HEK293T (cell line): ENCODE measurements at regions not wholly inside any gene's neighbourhood (a gene's known extent, or its start where the extent isn't known, plus 50 kb on each side); places are given as distances from the start of the nearest gene placed in this dataset.

Experiments used
- ARNT ChIP-seq: fragments of 450-650 bp; IDR thresholded peaks from 2 replicates; pipeline ENCODE4 v1.6.1; 2017; ENCODE audit warnings: mild to moderate bottlenecking
- BHLHE40 ChIP-seq: fragments of 450-650 bp; IDR thresholded peaks from 2 replicates; pipeline ENCODE4 v1.6.1; 2016; ENCODE audit warnings: mild to moderate bottlenecking, moderate library complexity, borderline replicate concordance
- FOXM1 ChIP-seq: fragments of 450-650 bp; IDR thresholded peaks from 2 replicates; pipeline ENCODE4 v1.6.1; 2017; ENCODE audit warnings: mild to moderate bottlenecking, borderline replicate concordance
- HDGF ChIP-seq: fragments of 450-650 bp; IDR thresholded peaks from 2 replicates; pipeline ENCODE4 v1.6.1; 2017; ENCODE audit warnings: antibody characterized with exemption, borderline replicate concordance
- L3MBTL2 ChIP-seq: fragments of 450-650 bp; conservative IDR thresholded peaks from 2 replicates; pipeline ENCODE4 v1.6.1; 2016; ENCODE audit warnings: mild to moderate bottlenecking
- LEF1 ChIP-seq: fragments of 450-650 bp; IDR thresholded peaks from 2 replicates; pipeline ENCODE4 v1.6.1; 2017; ENCODE audit warnings: mild to moderate bottlenecking, borderline replicate concordance
- NFRKB ChIP-seq: fragments of 450-650 bp; IDR thresholded peaks from 2 replicates; pipeline ENCODE4 v1.6.1; 2016; ENCODE audit warnings: mild to moderate bottlenecking, moderate library complexity
- SP1 ChIP-seq: fragments of 450-650 bp; IDR thresholded peaks from 2 replicates; pipeline ENCODE4 v1.6.1; 2017
- SUZ12 ChIP-seq: fragments of 450-650 bp; IDR thresholded peaks from 2 replicates; pipeline ENCODE4 v1.6.1; 2016; ENCODE audit warnings: mild to moderate bottlenecking
- TARDBP ChIP-seq: fragments of 450-650 bp; IDR thresholded peaks from 2 replicates; pipeline ENCODE4 v1.6.1; 2016
- ZNF384 ChIP-seq: fragments of 450-650 bp; IDR thresholded peaks from 2 replicates; pipeline ENCODE4 v1.6.1; 2016

DNA sequence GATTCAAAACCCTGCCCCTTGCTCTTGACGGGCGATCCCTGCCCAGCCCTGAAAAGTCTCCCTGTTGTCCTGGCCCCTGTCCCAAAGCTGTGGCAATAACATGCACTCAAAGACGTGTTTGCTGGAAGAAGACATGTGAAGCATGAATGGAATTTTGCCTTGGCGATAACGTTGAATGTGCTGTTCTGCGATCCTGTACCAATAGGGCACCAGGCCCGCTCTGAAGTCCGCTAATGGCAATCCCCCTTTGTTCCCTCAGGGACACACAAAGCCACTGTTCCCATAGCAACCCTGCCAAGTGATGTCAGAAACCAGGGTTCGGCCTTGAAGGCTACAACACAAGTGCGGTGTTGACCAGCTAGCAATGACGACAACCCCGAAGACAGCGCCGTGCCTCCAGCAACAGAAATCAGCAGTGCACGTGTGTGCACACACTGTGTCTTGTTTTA is 284.6 kb downstream of the KLF6 start:
- TF ChIP-seq LEF1, result no peak
- no peak for TF ChIP-seq SP1
- TF ChIP-seq SUZ12, result no peak
- no peak for TF ChIP-seq FOXM1
- TF ChIP-seq ZNF384, result no peak
- TF ChIP-seq TARDBP, result no peak
- no peak for TF ChIP-seq BHLHE40
- no peak for TF ChIP-seq L3MBTL2
- no peak for TF ChIP-seq NFRKB
- no peak for TF ChIP-seq HDGF
- no peak for TF ChIP-seq ARNT
